ENCODE measurements at regions not wholly inside any gene's neighbourhood (a gene's known extent, or its start where the extent isn't known, plus 50 kb on each side); places are given as distances from the start of the nearest gene placed in this dataset.
A peak's percentile ranks its signal among the peaks of the same experiment; 100 is the strongest.

GRCh38 chr4:176533159-176533558, 213.4 kb downstream of the SPCS3 start:
- no peak for ATAC-seq
- H3K27me3 ChIP-seq = no peaks in the 10 kb centered on the region
- no peaks in the 10 kb centered on the region for H3K9me3 ChIP-seq

DNA sequence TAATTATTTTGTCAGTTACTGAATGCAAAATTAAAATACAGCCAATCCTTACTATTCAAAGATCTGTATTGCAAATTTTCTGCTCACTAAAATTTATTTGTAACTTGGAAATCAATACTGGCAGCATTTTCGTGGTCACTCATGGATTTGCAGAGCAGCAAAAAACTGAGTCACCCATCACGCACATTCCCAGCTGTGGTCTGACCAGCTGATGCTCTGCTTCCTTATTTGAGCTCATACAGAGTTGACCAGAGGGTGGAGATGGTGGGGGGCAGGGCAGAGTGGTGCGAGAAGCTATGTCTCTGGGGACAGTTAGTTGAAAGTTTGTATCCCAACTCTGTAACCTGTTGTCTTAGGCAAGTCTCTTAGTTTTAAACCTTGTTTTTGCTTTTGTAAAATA, 214.8 kb downstream of the SPCS3 start:
- no peaks in the 10 kb centered on the region for H3K9me3 ChIP-seq
- H3K27ac ChIP-seq = no peak overlapping the region
- H3K27me3 ChIP-seq = no peaks in the 10 kb centered on the region
- TF ChIP-seq POLR2AphosphoS5 (IDR thresholded peaks at IDR 0.05) = no peak
- no peak for TF ChIP-seq CTCF (IDR thresholded peaks at IDR 0.05)
- TF ChIP-seq POLR2A (IDR thresholded peaks at IDR 0.05) = no peak
- TF ChIP-seq EP300 (IDR thresholded peaks at IDR 0.05) = no peak
- no peaks in the 10 kb centered on the region for H3K36me3 ChIP-seq
- no peak for ATAC-seq
- H3K4me3 ChIP-seq = no peak overlapping the region
- 78% methylated on average over 3 of the region's 3 CpGs; no CpG with 5 or more reads in 1 of the 2 donors for WGBS, 2 donors (ENCODE audit: low coverage in 1 of 2)
- H3K4me1 ChIP-seq = peaks cover 0 to 8% (median 0%) of the 10 kb centered on the region in 3 donors

More at GRCh38 chr4:176533159-176533558, 213.4 kb downstream of the SPCS3 start:
- H3K4me1 ChIP-seq = peaks cover 0 to 4% (median 0%) of the 10 kb centered on the region in 3 donors
- no peaks in the 10 kb centered on the region for H3K36me3 ChIP-seq
- no peak overlapping the region for H3K4me3 ChIP-seq
- H3K27ac ChIP-seq = no peak overlapping the region
- TF ChIP-seq POLR2A (IDR thresholded peaks at IDR 0.05) (no peak), POLR2AphosphoS5 (IDR thresholded peaks at IDR 0.05) (no peak), EP300 (IDR thresholded peaks at IDR 0.05) (no peak), CTCF (IDR thresholded peaks at IDR 0.05) (no peak)

- ATAC-seq = peak; percentile 63
- Histone ChIP-seq H3K9me3 (no peaks in the 10 kb centered on the region), H3K27ac (no peak overlapping the region), H3K27me3 (no peaks in the 10 kb centered on the region), H3K36me3 (no peaks in the 10 kb centered on the region), H3K4me1 (peaks cover 0 to 8% (median 0%) of the 10 kb centered on the region in 3 donors), H3K4me3 (no peak overlapping the region)
- no peak for TF ChIP-seq EP300 (IDR thresholded peaks at IDR 0.05)
- TF ChIP-seq POLR2AphosphoS5 (IDR thresholded peaks at IDR 0.05) = no peak
- no peak for TF ChIP-seq POLR2A (IDR thresholded peaks at IDR 0.05)
- 61 to 64% methylated on average over 4 of the region's 4 CpGs for WGBS, 2 donors (ENCODE audit: low coverage in 1 of 2)
Measured at GRCh38 chr4:176538217-176538925, 218.6 kb downstream of the SPCS3 start.

GRCh38 chr4:176539091-176539784, 219.5 kb downstream of the SPCS3 start:
- WGBS, 2 donors (ENCODE audit: low coverage in 1 of 2) = 35 to 45% methylated on average over 2 of the region's 2 CpGs
- H3K9me3 ChIP-seq = no peaks in the 10 kb centered on the region
- no peak for TF ChIP-seq POLR2A (IDR thresholded peaks at IDR 0.05)
- no peak for TF ChIP-seq CTCF (IDR thresholded peaks at IDR 0.05)
- no peak for TF ChIP-seq POLR2AphosphoS5 (IDR thresholded peaks at IDR 0.05)
- TF ChIP-seq EP300 (IDR thresholded peaks at IDR 0.05) = no peak
- no peaks in the 10 kb centered on the region for H3K36me3 ChIP-seq
- peaks cover 0 to 8% (median 0%) of the 10 kb centered on the region in 3 donors for H3K4me1 ChIP-seq
- no peak overlapping the region for H3K27ac ChIP-seq
- no peak for ATAC-seq
- H3K4me3 ChIP-seq = no peak overlapping the region
- no peaks in the 10 kb centered on the region for H3K27me3 ChIP-seq

- H3K4me1 ChIP-seq = peaks cover 0 to 8% (median 0%) of the 10 kb centered on the region in 3 donors
- no peak for ATAC-seq
- TF ChIP-seq POLR2A (IDR thresholded peaks at IDR 0.05) = no peak
- TF ChIP-seq CTCF (IDR thresholded peaks at IDR 0.05) = no peak
- no peak for TF ChIP-seq POLR2AphosphoS5 (IDR thresholded peaks at IDR 0.05)
- no peak for TF ChIP-seq EP300 (IDR thresholded peaks at IDR 0.05)
Measured at GRCh38 chr4:176539785-176540175, 220.0 kb downstream of the SPCS3 start.

More at GRCh38 chr4:176539785-176540175, 220.0 kb downstream of the SPCS3 start:
- Histone ChIP-seq H3K9me3 (no peaks in the 10 kb centered on the region), H3K27ac (no peak overlapping the region), H3K27me3 (no peaks in the 10 kb centered on the region), H3K36me3 (no peaks in the 10 kb centered on the region), H3K4me3 (no peak overlapping the region)
